GM21786 (cell line): ENCODE measurements at regions not wholly inside any gene's neighbourhood (a gene's known extent, or its start where the extent isn't known, plus 50 kb on each side); places are given as distances from the start of the nearest gene placed in this dataset.
"Not testable (repeated sequence)": the region's sequence is repeated elsewhere in the genome, so short reads cannot be mapped to it uniquely, and the experiment has no call there.

ENCODE experiments used
- ATAC-seq: cut with Tn5 transposase; IDR thresholded peaks from one replicate; pipeline ENCODE4 v1.9.1; 2021; ENCODE audit not compliant: unreplicated experiment

- not testable (repeated sequence) for ATAC-seq
These were observed 881.1 kb downstream of the DTWD2 start for GRCh38 chr5:118107246-118107645.

- no peak for ATAC-seq
These were observed 889.6 kb downstream of the DTWD2 start for GRCh38 chr5:118098716-118099115.

GRCh38 chr5:118095115-118095514, 893.2 kb downstream of the DTWD2 start:
- no peak for ATAC-seq

GRCh38 chr5:118088448-118088847, 899.9 kb downstream of the DTWD2 start:
- no peak for ATAC-seq

GRCh38 chr5:118076490-118076889, 911.9 kb downstream of the DTWD2 start:
- no peak for ATAC-seq

- ATAC-seq = no peak
These were observed 918.3 kb downstream of the DTWD2 start for GRCh38 chr5:118070041-118070440.

GRCh38 chr5:118069452-118069851, 918.9 kb downstream of the DTWD2 start:
- ATAC-seq = no peak

- ATAC-seq = no peak
These were observed 919.5 kb downstream of the DTWD2 start for GRCh38 chr5:118068886-118069285.

GRCh38 chr5:118063836-118064235, 924.5 kb downstream of the DTWD2 start:
- not testable (repeated sequence) for ATAC-seq

GRCh38 chr5:118060833-118061232, 927.5 kb downstream of the DTWD2 start:
- ATAC-seq = no peak

- ATAC-seq = no peak
These were observed 935.8 kb downstream of the DTWD2 start for GRCh38 chr5:118052503-118052902.

- ATAC-seq = no peak
These were observed 944.2 kb downstream of the DTWD2 start for GRCh38 chr5:118044169-118044568.

GRCh38 chr5:118043531-118043930, 944.8 kb downstream of the DTWD2 start:
- ATAC-seq = no peak

- no peak for ATAC-seq
These were observed 946.3 kb downstream of the DTWD2 start for GRCh38 chr5:118042076-118042475.

GRCh38 chr5:118040496-118040895, 947.9 kb downstream of the DTWD2 start:
- no peak for ATAC-seq

- ATAC-seq = no peak
These were observed 954.5 kb downstream of the DTWD2 start for GRCh38 chr5:118033686-118034338.

GRCh38 chr5:118029807-118030206, 958.5 kb downstream of the DTWD2 start:
- no peak for ATAC-seq

GRCh38 chr5:118022062-118022461, 966.3 kb downstream of the DTWD2 start:
- ATAC-seq = no peak

GRCh38 chr5:118017536-118017935, 970.8 kb downstream of the DTWD2 start:
- ATAC-seq = no peak

GRCh38 chr5:118016396-118016795, 972.0 kb downstream of the DTWD2 start:
- no peak for ATAC-seq

GRCh38 chr5:118015511-118015910, 972.8 kb downstream of the DTWD2 start:
- no peak for ATAC-seq

GRCh38 chr5:118009741-118010297, 978.5 kb downstream of the DTWD2 start:
- no peak for ATAC-seq

- no peak for ATAC-seq
These were observed 979.6 kb downstream of the DTWD2 start for GRCh38 chr5:118008779-118009178.
